ENCODE measurements at regions not wholly inside any gene's neighbourhood (a gene's known extent, or its start where the extent isn't known, plus 50 kb on each side); places are given as distances from the start of the nearest gene placed in this dataset.
A peak's percentile ranks its signal among the peaks of the same experiment; 100 is the strongest.
"Not testable (repeated sequence)": the region's sequence is repeated elsewhere in the genome, so short reads cannot be mapped to it uniquely, and the experiment has no call there.

- no peak for DNase-seq
Observed at GRCh38 chr4:57205580-57205979, 95.4 kb upstream of the IGFBP7 start.

GRCh38 chr4:57200799-57201327 is 90.7 kb upstream of the IGFBP7 start:
- DNase-seq: no peak

- DNase-seq: no peak
Observed at GRCh38 chr4:57199267-57199666, 89.1 kb upstream of the IGFBP7 start.

- DNase-seq: no peak
Observed at GRCh38 chr4:57195622-57196021, 85.4 kb upstream of the IGFBP7 start.

GRCh38 chr4:57194068-57194611 is 84.0 kb upstream of the IGFBP7 start:
- no peak for DNase-seq

GRCh38 chr4:57193209-57193810 is 83.1 kb upstream of the IGFBP7 start:
- no peak for DNase-seq

- DNase-seq: no peak
Observed at GRCh38 chr4:57191523-57192034, 81.4 kb upstream of the IGFBP7 start.

- no peak for DNase-seq
Observed at GRCh38 chr4:57190601-57191481, 80.7 kb upstream of the IGFBP7 start.

GRCh38 chr4:57187246-57187645 is 77.1 kb upstream of the IGFBP7 start:
- no peak for DNase-seq

GRCh38 chr4:57184378-57185029 is 74.3 kb upstream of the IGFBP7 start:
- no peak for DNase-seq

- DNase-seq: no peak
Observed at GRCh38 chr4:57182132-57182874, 72.1 kb upstream of the IGFBP7 start.

- not testable (repeated sequence) for DNase-seq
Observed at GRCh38 chr4:57173136-57173535, 63.0 kb upstream of the IGFBP7 start.

- DNase-seq: no peak
Observed at GRCh38 chr4:57172065-57172464, 61.9 kb upstream of the IGFBP7 start.

GRCh38 chr4:57168982-57169381 is 58.8 kb upstream of the IGFBP7 start:
- DNase-seq: no peak

- peak; percentile 82 for DNase-seq
Observed at GRCh38 chr4:57163530-57164459, 53.6 kb upstream of the IGFBP7 start.

- no peak for DNase-seq
Observed at GRCh38 chr4:57162499-57163019, 52.4 kb upstream of the IGFBP7 start.
